ENCODE measurements at regions not wholly inside any gene's neighbourhood (a gene's known extent, or its start where the extent isn't known, plus 50 kb on each side); places are given as distances from the start of the nearest gene placed in this dataset.

DNA sequence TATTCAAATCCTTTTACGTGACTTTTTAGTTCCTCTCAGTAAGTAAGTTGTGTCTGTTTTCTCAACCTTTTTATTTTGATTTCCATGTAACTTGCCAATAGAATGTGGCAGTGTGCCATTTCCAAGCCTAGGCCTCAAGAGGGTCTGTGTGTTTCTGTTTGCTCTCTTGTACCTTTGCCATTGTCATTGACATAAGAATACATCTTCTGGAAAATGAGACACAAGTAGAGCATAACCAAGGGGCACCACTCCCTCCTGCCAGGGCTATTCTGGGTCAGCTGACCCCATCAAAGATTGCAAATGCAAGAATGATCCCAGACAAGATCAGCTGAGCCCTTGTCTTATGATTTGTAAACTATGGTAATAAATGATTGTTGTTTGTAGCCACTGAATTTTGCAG lies 524.0 kb downstream of the IPMK start:
- DNase-seq = no peak
- peaks cover 0 to 6% (median 1%) of the 10 kb centered on the region in 8 donors for H3K9me3 Mint-ChIP-seq
- Histone ChIP-seq H3K27ac (ENCODE audit: low read depth, low read length) (no peak overlapping the region), H3K4me1 (ENCODE audit: insufficient read depth, low read length) (no peaks in the 10 kb centered on the region), H3K9me3 (ENCODE audit: control insufficient read depth in 1 of 2, low read length in 2 of 2) (no peaks in the 10 kb centered on the region), H3K4me3 (ENCODE audit: low read length in 2 of 2) (no peak overlapping the region), H3K27me3 (ENCODE audit: insufficient read depth, low read length) (no peaks in the 10 kb centered on the region), H3K36me3 (ENCODE audit: insufficient read depth, low read length) (no peaks in the 10 kb centered on the region)
- no peak overlapping the region for H3K27ac Mint-ChIP-seq
- H3K4me1 Mint-ChIP-seq = no peaks in the 10 kb centered on the region
- intact Hi-C loops (cut with micrococcal nuclease) = no loop called here
- ChIA-PET POLR2A (ENCODE audit: partially characterized antibody) (no interaction called here), CTCF (ENCODE audit: partially characterized antibody) (no interaction called here)
- H3K4me3 Mint-ChIP-seq = no peak overlapping the region
- H3K27me3 Mint-ChIP-seq = no peaks in the 10 kb centered on the region
- H3K36me3 Mint-ChIP-seq = no peaks in the 10 kb centered on the region

DNA sequence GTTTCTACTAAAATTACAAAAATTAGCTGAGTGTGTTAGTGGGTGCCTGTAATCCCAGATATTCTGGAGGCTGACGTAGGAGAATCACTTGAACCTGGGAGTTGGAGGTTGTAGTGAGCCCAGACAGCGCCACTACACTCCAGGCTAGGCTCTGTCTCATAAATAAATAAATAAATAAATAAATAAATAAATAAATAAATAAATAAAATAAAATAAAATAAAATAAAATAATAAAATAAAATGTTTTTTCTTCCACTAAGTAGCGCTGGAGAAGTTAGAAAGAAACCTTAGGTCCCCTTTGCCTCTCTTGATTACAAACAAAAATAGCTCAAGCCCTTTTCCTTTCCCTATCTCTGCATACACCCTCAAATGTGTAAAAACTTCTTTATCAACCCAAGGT lies 525.9 kb downstream of the IPMK start:
- ChIA-PET CTCF (ENCODE audit: partially characterized antibody) (no interaction called here), POLR2A (ENCODE audit: partially characterized antibody) (no interaction called here)
- Histone ChIP-seq H3K4me3 (ENCODE audit: low read length in 2 of 2) (no peak overlapping the region), H3K9me3 (ENCODE audit: control insufficient read depth in 1 of 2, low read length in 2 of 2) (no peaks in the 10 kb centered on the region), H3K36me3 (ENCODE audit: insufficient read depth, low read length) (no peaks in the 10 kb centered on the region), H3K27ac (ENCODE audit: low read depth, low read length) (no peak overlapping the region), H3K27me3 (ENCODE audit: insufficient read depth, low read length) (no peaks in the 10 kb centered on the region), H3K4me1 (ENCODE audit: insufficient read depth, low read length) (no peaks in the 10 kb centered on the region)
- DNase-seq = no peak
- Mint-ChIP-seq H3K27me3 (no peaks in the 10 kb centered on the region), H3K4me3 (no peak overlapping the region), H3K27ac (no peak overlapping the region), H3K4me1 (no peaks in the 10 kb centered on the region), H3K9me3 (peaks cover 0 to 9% (median 2%) of the 10 kb centered on the region in 8 donors), H3K36me3 (no peaks in the 10 kb centered on the region)
- intact Hi-C loops (cut with micrococcal nuclease) = no loop called here

DNA sequence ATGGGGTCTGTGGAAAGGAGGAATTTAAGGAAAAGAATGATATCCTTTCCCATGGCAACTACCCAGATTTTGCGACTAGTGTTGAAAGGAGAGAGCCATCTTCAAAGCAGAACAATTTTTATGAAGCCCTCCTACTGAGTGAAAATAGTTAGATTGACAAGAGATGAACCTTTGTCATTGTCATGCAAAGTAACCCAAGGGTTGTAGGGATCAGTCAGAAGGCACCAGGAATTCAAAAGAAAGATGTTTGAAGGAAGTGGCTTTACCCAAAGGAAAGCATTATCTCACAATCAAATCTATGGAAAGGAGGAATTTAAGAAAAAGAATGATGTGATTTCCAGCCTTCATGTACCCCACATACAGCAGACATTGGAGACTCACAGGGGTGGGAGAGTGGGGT lies 544.4 kb downstream of the IPMK start:
- Mint-ChIP-seq H3K9me3 (peaks cover 0 to 15% (median 6%) of the 10 kb centered on the region in 8 donors), H3K4me1 (no peaks in the 10 kb centered on the region), H3K36me3 (no peaks in the 10 kb centered on the region), H3K4me3 (no peak overlapping the region), H3K27ac (no peak overlapping the region), H3K27me3 (no peaks in the 10 kb centered on the region)
- Histone ChIP-seq H3K36me3 (ENCODE audit: insufficient read depth, low read length) (no peaks in the 10 kb centered on the region), H3K27ac (ENCODE audit: low read depth, low read length) (no peak overlapping the region), H3K9me3 (ENCODE audit: control insufficient read depth in 1 of 2, low read length in 2 of 2) (no peaks in the 10 kb centered on the region), H3K27me3 (ENCODE audit: insufficient read depth, low read length) (no peaks in the 10 kb centered on the region), H3K4me1 (ENCODE audit: insufficient read depth, low read length) (no peaks in the 10 kb centered on the region), H3K4me3 (ENCODE audit: low read length in 2 of 2) (no peak overlapping the region)
- ChIA-PET CTCF (ENCODE audit: partially characterized antibody) (no interaction called here), POLR2A (ENCODE audit: partially characterized antibody) (no interaction called here)
- DNase-seq = no peak
- intact Hi-C loops (cut with micrococcal nuclease) = no loop called here

DNA sequence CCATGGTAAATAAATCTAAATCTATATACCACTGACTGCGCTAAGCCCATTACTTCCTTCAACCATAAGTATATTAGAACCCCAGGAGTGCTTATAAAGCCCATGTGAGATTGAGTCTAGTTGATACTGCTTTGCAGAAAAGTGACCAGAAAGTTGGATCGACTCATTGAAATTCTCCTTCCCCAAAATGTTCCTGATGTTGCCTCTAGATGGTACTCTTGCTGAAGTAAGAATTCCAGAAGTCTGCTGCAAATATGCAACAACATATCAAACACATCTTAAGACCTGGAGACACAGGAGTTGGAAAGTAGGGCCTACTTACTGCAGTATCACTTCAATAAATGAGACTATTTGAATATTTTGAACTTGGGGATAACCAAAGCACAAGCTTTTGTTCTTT lies 550.8 kb downstream of the IPMK start:
- H3K27me3 ChIP-seq (ENCODE audit: insufficient read depth, low read length) = no peaks in the 10 kb centered on the region
- no peak overlapping the region for H3K27ac Mint-ChIP-seq
- no peaks in the 10 kb centered on the region for H3K36me3 Mint-ChIP-seq
- no peak overlapping the region for H3K4me3 Mint-ChIP-seq
- intact Hi-C loops (cut with micrococcal nuclease) = no loop called here
- no peak overlapping the region for H3K4me3 ChIP-seq (ENCODE audit: low read length in 2 of 2)
- H3K27me3 Mint-ChIP-seq = no peaks in the 10 kb centered on the region
- H3K9me3 ChIP-seq (ENCODE audit: control insufficient read depth in 1 of 2, low read length in 2 of 2) = no peaks in the 10 kb centered on the region
- H3K36me3 ChIP-seq (ENCODE audit: insufficient read depth, low read length) = no peaks in the 10 kb centered on the region
- no peaks in the 10 kb centered on the region for H3K4me1 ChIP-seq (ENCODE audit: insufficient read depth, low read length)
- peaks cover 0 to 14% (median 9%) of the 10 kb centered on the region in 8 donors for H3K9me3 Mint-ChIP-seq
- CTCF ChIA-PET (ENCODE audit: partially characterized antibody) = no interaction called here
- no peaks in the 10 kb centered on the region for H3K4me1 Mint-ChIP-seq
- POLR2A ChIA-PET (ENCODE audit: partially characterized antibody) = no interaction called here
- no peak overlapping the region for H3K27ac ChIP-seq (ENCODE audit: low read depth, low read length)
- DNase-seq = no peak

DNA sequence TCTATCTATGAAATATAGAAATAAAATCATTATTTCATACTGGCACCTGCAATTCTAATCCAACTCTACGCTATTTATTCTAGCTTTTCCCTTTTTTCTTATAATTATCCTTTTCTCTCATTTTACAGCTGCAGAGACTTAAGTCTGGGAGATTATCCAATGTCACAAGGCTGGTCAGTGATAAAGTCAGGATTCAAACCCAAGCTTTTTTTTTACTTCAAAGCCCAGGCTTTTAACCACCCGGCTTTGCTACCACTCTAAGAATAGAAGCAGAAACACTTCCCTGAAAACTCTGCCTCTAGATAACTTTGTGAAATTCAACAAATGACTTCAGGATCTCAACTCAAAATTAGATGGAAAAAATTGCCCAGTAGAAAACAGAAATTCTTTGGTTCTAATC lies 552.5 kb downstream of the IPMK start:
- intact Hi-C loops (cut with micrococcal nuclease) = no loop called here
- H3K9me3 ChIP-seq (ENCODE audit: control insufficient read depth in 1 of 2, low read length in 2 of 2) = no peaks in the 10 kb centered on the region
- Mint-ChIP-seq H3K36me3 (no peaks in the 10 kb centered on the region), H3K4me3 (no peak overlapping the region), H3K4me1 (no peaks in the 10 kb centered on the region), H3K9me3 (peaks cover 0 to 14% (median 7%) of the 10 kb centered on the region in 8 donors), H3K27ac (no peak overlapping the region), H3K27me3 (no peaks in the 10 kb centered on the region)
- no peak overlapping the region for H3K27ac ChIP-seq (ENCODE audit: low read depth, low read length)
- H3K4me1 ChIP-seq (ENCODE audit: insufficient read depth, low read length) = no peaks in the 10 kb centered on the region
- H3K4me3 ChIP-seq (ENCODE audit: low read length in 2 of 2) = no peak overlapping the region
- ChIA-PET CTCF (ENCODE audit: partially characterized antibody) (no interaction called here), POLR2A (ENCODE audit: partially characterized antibody) (no interaction called here)
- H3K27me3 ChIP-seq (ENCODE audit: insufficient read depth, low read length) = no peaks in the 10 kb centered on the region
- DNase-seq = no peak
- H3K36me3 ChIP-seq (ENCODE audit: insufficient read depth, low read length) = no peaks in the 10 kb centered on the region

DNA sequence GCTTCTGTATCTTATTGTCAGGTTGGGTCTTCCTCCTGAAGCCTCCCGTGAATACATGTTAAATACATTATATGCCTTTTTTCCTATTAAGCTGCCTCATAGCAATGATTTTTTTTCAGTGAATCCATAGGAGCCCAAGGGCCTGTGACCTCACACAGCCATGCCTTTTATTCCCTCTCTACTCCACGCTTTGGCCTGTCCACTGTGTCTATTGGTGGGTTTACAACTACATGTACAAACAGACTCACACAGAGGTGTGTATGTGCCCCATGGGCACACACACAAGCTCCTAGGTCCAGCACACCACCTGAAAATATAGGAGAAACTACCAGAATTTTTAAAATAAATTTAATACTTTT lies 560.4 kb downstream of the IPMK start:
- Histone ChIP-seq H3K27me3 (ENCODE audit: insufficient read depth, low read length) (no peaks in the 10 kb centered on the region), H3K9me3 (ENCODE audit: control insufficient read depth in 1 of 2, low read length in 2 of 2) (no peaks in the 10 kb centered on the region), H3K4me3 (ENCODE audit: low read length in 2 of 2) (no peak overlapping the region), H3K27ac (ENCODE audit: low read depth, low read length) (no peak overlapping the region), H3K36me3 (ENCODE audit: insufficient read depth, low read length) (no peaks in the 10 kb centered on the region), H3K4me1 (ENCODE audit: insufficient read depth, low read length) (no peaks in the 10 kb centered on the region)
- H3K36me3 Mint-ChIP-seq = no peaks in the 10 kb centered on the region
- no peak overlapping the region for H3K27ac Mint-ChIP-seq
- H3K4me1 Mint-ChIP-seq = no peaks in the 10 kb centered on the region
- H3K9me3 Mint-ChIP-seq = peaks cover 0 to 2% (median 0%) of the 10 kb centered on the region in 8 donors
- ChIA-PET POLR2A (ENCODE audit: partially characterized antibody) (no interaction called here), CTCF (ENCODE audit: partially characterized antibody) (no interaction called here)
- H3K4me3 Mint-ChIP-seq = no peak overlapping the region
- no peak for DNase-seq
- intact Hi-C loops (cut with micrococcal nuclease) = no loop called here
- no peaks in the 10 kb centered on the region for H3K27me3 Mint-ChIP-seq

DNA sequence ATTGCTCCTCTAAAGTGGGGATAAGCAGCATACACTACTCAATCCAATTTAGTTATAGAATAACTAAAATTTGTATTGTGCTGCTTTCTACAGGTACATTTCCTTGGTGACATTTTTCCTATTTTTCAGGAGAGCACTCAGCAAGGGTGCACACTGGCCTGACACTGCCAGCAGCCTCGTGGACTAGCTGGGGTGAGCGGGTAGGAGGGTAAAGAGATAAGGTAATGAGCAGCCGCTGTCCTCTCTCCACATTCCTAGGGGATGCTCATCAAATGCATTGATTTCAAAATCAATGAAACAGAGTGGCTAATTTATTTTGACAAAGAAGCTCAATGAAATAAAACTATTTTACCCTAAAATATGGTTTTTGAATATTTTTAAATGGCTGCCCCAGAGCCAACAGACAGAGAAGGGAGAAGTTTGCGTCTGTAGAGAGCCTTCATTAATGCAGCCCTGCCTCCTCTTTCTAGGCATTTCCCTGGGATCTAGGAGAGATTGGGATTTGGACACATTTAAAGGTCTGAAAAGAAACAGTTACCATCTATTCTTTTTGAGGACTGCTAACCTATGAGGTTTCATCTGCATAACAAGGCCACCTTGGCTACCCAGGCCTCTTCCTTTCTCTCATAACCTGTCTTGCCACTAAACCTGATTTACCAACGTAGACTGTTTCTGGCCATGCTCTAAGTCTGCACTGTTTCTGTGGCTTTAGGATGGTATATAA lies 561.0 kb downstream of the IPMK start:
- no peaks in the 10 kb centered on the region for H3K27me3 Mint-ChIP-seq
- Histone ChIP-seq H3K9me3 (ENCODE audit: control insufficient read depth in 1 of 2, low read length in 2 of 2) (no peaks in the 10 kb centered on the region), H3K4me3 (ENCODE audit: low read length in 2 of 2) (no peak overlapping the region), H3K27ac (ENCODE audit: low read depth, low read length) (no peak overlapping the region), H3K4me1 (ENCODE audit: insufficient read depth, low read length) (no peaks in the 10 kb centered on the region), H3K27me3 (ENCODE audit: insufficient read depth, low read length) (no peaks in the 10 kb centered on the region), H3K36me3 (ENCODE audit: insufficient read depth, low read length) (no peaks in the 10 kb centered on the region)
- no peaks in the 10 kb centered on the region for H3K4me1 Mint-ChIP-seq
- CTCF ChIA-PET (ENCODE audit: partially characterized antibody) = no interaction called here
- intact Hi-C loops (cut with micrococcal nuclease) = no loop called here
- no peak for DNase-seq
- no peaks in the 10 kb centered on the region for H3K36me3 Mint-ChIP-seq
- peaks cover 0 to 2% (median 0%) of the 10 kb centered on the region in 8 donors for H3K9me3 Mint-ChIP-seq
- no peak overlapping the region for H3K27ac Mint-ChIP-seq
- POLR2A ChIA-PET (ENCODE audit: partially characterized antibody) = no interaction called here
- no peak overlapping the region for H3K4me3 Mint-ChIP-seq

DNA sequence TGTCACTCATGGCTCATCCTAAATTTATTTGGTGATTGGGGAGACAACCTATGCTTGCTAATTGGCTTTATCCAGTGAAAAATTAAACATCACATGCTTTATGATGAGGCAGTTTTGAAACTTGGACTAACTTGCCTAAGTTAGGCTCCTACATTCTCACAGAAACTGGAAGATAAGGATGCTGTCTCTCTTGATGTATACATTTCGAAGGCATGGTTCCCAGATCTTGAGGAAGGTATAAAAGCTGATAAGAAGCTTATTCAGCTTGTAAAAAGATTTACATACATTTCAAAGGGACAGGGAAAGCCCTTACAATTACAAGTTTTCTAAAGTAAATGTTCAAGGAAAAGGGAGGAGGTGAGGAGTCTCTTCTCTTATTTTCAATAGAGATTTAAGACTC lies 561.7 kb downstream of the IPMK start:
- ChIA-PET CTCF (ENCODE audit: partially characterized antibody) (no interaction called here), POLR2A (ENCODE audit: partially characterized antibody) (no interaction called here)
- H3K4me3 Mint-ChIP-seq = no peak overlapping the region
- H3K27me3 Mint-ChIP-seq = no peaks in the 10 kb centered on the region
- H3K27ac Mint-ChIP-seq = no peak overlapping the region
- intact Hi-C loops (cut with micrococcal nuclease) = no loop called here
- Histone ChIP-seq H3K27ac (ENCODE audit: low read depth, low read length) (no peak overlapping the region), H3K4me3 (ENCODE audit: low read length in 2 of 2) (no peak overlapping the region), H3K27me3 (ENCODE audit: insufficient read depth, low read length) (no peaks in the 10 kb centered on the region), H3K4me1 (ENCODE audit: insufficient read depth, low read length) (no peaks in the 10 kb centered on the region), H3K36me3 (ENCODE audit: insufficient read depth, low read length) (no peaks in the 10 kb centered on the region), H3K9me3 (ENCODE audit: control insufficient read depth in 1 of 2, low read length in 2 of 2) (no peaks in the 10 kb centered on the region)
- H3K4me1 Mint-ChIP-seq = no peaks in the 10 kb centered on the region
- H3K36me3 Mint-ChIP-seq = no peaks in the 10 kb centered on the region
- H3K9me3 Mint-ChIP-seq = peaks cover 0 to 2% (median 0%) of the 10 kb centered on the region in 8 donors
- DNase-seq = no peak

All from CD4-positive, alpha-beta memory T cell (primary cell).